OCI-LY3 (cell line): ENCODE measurements at regions not wholly inside any gene's neighbourhood (a gene's known extent, or its start where the extent isn't known, plus 50 kb on each side); places are given as distances from the start of the nearest gene placed in this dataset.

Experiments
- H2AFZ ChIP-seq: fragments of 200-600, 300-600 bp; shearing (Covaris generic); 2 replicates; pipeline ENCODE4 v1.6.0; 2014; ENCODE audit warnings: antibody characterized with exemption, low read depth, low read length
- H3K27ac ChIP-seq: fragments of 200-600, 300-600 bp; sonication (generic); 2 replicates; pipeline ENCODE4 v1.5.1; 2014; ENCODE audit warnings: mild to moderate bottlenecking, low read length, moderate library complexity, mixed read lengths
- H3K27me3 ChIP-seq: fragments of 200-600, 300-600 bp; sonication (generic); 2 replicates; pipeline ENCODE4 v1.6.1; 2014; ENCODE audit warnings: low read depth, low read length, mixed read lengths
- H3K36me3 ChIP-seq: fragments of 200-600, 300-600 bp; sonication (generic); replicated peaks from 2 replicates; pipeline ENCODE3; 2014; ENCODE audit warnings: low read depth, low read length, mixed read lengths
- H3K4me1 ChIP-seq: fragments of 300-600, 200-600 bp; sonication (generic); 2 replicates; pipeline ENCODE4 v1.6.1; 2014; ENCODE audit warnings: low read length, mixed read lengths
- H3K4me2 ChIP-seq: fragments of 200-600, 300-600 bp; sonication (generic); 2 replicates; pipeline ENCODE4 v1.6.1; 2014; ENCODE audit warnings: low read length, mixed read lengths
- H3K4me3 ChIP-seq: fragments of 300-600, 200-600 bp; sonication (generic); 2 replicates; pipeline ENCODE4 v1.5.1; 2014; ENCODE audit warnings: antibody characterized with exemption, mild to moderate bottlenecking, low read length, moderate library complexity
- H3K79me2 ChIP-seq: fragments of 300-600, 200-600 bp; shearing (Covaris generic); 2 replicates; pipeline ENCODE4 v1.6.1; 2014; ENCODE audit warnings: mild to moderate bottlenecking, low read length, mixed read lengths
- H3K9ac ChIP-seq: fragments of 300-600, 200-600 bp; shearing (Covaris generic); 2 replicates; pipeline ENCODE4 v1.6.0; 2014; ENCODE audit warnings: mild to moderate bottlenecking, low read length, moderate library complexity
- H3K9me3 ChIP-seq: fragments of 200-600, 300-600 bp; shearing (Covaris generic); 2 replicates; pipeline ENCODE4 v1.6.1; 2014; ENCODE audit warnings: low read length, mixed read lengths; ENCODE audit not compliant: insufficient read depth
- H4K20me1 ChIP-seq: fragments of 200-600, 300-600 bp; sonication (generic); 2 replicates; pipeline ENCODE4 v1.6.1; 2016; ENCODE audit warnings: low read length, mixed read lengths; ENCODE audit not compliant: insufficient read depth
- EZH2phosphoT487 ChIP-seq: fragments of 200-600 bp; shearing (Covaris generic); IDR thresholded peaks from 2 replicates; pipeline ENCODE4 v1.6.1; 2018; ENCODE audit warnings: antibody characterized with exemption, mixed run types, low read depth
- TF ChIP-seq, protein P1 (sequence below): fragments of 200-600, 300-600 bp; sonication (generic); IDR thresholded peaks from 2 replicates; pipeline ENCODE4 v1.5.1; 2014; ENCODE audit warnings: antibody characterized with exemption, low read length, low read depth

DNA sequence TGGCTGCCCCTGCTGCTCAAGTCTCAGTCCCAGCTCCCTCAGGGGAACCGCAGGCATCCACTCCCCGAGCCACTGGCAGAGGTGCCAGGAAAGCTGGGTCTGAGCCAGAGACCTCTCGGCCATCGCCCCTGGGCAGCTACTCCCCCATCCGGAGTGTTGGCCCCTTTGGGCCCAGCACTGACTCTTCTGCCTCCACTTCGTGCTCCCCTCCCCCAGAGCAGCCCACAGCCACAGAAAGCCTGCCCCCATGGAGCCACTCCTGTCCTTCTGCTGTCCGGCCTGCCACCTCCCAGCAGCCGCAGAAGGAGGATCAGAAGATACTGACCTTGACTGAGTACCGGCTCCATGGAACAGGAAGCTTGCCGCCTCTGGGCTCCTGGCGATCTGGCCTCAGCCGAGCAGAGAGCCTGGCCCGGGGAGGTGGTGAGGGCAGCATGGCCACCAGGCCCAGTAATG is 49.8 kb upstream of the TESK1 start:
- Histone ChIP-seq H3K4me2 (no peak overlapping the region), H3K9ac (no peak overlapping the region), H3K27me3 (no peaks in the 10 kb centered on the region), H3K4me3 (no peak overlapping the region), H3K36me3 (no peaks in the 10 kb centered on the region), H3K79me2 (no peaks in the 10 kb centered on the region), H4K20me1 (no peaks in the 10 kb centered on the region), H2AFZ (no peak overlapping the region), H3K9me3 (no peaks in the 10 kb centered on the region), H3K27ac (no peak overlapping the region), H3K4me1 (peaks cover 15% of the 10 kb centered on the region)
- no peak for TF ChIP-seq EZH2phosphoT487
- TF ChIP-seq, protein P1, sequence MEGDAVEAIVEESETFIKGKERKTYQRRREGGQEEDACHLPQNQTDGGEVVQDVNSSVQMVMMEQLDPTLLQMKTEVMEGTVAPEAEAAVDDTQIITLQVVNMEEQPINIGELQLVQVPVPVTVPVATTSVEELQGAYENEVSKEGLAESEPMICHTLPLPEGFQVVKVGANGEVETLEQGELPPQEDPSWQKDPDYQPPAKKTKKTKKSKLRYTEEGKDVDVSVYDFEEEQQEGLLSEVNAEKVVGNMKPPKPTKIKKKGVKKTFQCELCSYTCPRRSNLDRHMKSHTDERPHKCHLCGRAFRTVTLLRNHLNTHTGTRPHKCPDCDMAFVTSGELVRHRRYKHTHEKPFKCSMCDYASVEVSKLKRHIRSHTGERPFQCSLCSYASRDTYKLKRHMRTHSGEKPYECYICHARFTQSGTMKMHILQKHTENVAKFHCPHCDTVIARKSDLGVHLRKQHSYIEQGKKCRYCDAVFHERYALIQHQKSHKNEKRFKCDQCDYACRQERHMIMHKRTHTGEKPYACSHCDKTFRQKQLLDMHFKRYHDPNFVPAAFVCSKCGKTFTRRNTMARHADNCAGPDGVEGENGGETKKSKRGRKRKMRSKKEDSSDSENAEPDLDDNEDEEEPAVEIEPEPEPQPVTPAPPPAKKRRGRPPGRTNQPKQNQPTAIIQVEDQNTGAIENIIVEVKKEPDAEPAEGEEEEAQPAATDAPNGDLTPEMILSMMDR: no peak
